ENCODE measurements at regions not wholly inside any gene's neighbourhood (a gene's known extent, or its start where the extent isn't known, plus 50 kb on each side); places are given as distances from the start of the nearest gene placed in this dataset.

- TF ChIP-seq ZNF462 (CRISPR knock-in tag; IDR thresholded peaks at IDR 0.05), result no peak
Observed at GRCh38 chr13:100798739-100799361, 124.3 kb upstream of the TMTC4 start (continued).

GRCh38 chr13:100797921-100798320, 123.3 kb upstream of the TMTC4 start:
- no peaks in the 10 kb centered on the region for H3K27me3 ChIP-seq (ENCODE audit: insufficient read depth)
- no peaks in the 10 kb centered on the region for H3K79me2 ChIP-seq (replicated peaks; ENCODE audit: insufficient read depth)
- TF ChIP-seq ZNF331 (CRISPR knock-in tag; IDR thresholded peaks at IDR 0.05; ENCODE audit: low read depth) (no peak), CREB1 (CRISPR knock-in tag; IDR thresholded peaks at IDR 0.05; ENCODE audit: low read depth) (no peak), CTCF (conservative IDR thresholded peaks at IDR 0.05; ENCODE audit: low read depth in 2 of 2) (no peak), ZNF462 (CRISPR knock-in tag; IDR thresholded peaks at IDR 0.05) (no peak)
- H3K4me1 ChIP-seq (ENCODE audit: insufficient read depth), result no peaks in the 10 kb centered on the region; the same call in 1 of the 2 replicates
- Mint-ChIP-seq H3K27me3 (ENCODE audit: insufficient read depth, low read depth, poor library complexity) (no peaks in the 10 kb centered on the region), H3K4me1 (peaks cover 15% of the 10 kb centered on the region), H3K36me3 (ENCODE audit: low read depth) (peaks cover 22% of the 10 kb centered on the region), H3K4me3 (no peak overlapping the region), H3K9me3 (peaks cover 43% of the 10 kb centered on the region), H3K27ac (no peak overlapping the region)
- no peaks in the 10 kb centered on the region for H3K9me2 ChIP-seq (ENCODE audit: insufficient read depth)
- no peaks in the 10 kb centered on the region for H3F3A ChIP-seq (replicated peaks; ENCODE audit: low read depth)
- ATAC-seq, result no peak
- DNase-seq (ENCODE audit: low spot score), result no peak
- no peak overlapping the region for H3K4me3 ChIP-seq
- no peak overlapping the region for H3K27ac ChIP-seq (ENCODE audit: low read depth)
- H4K20me1 ChIP-seq (replicated peaks; ENCODE audit: insufficient read depth), result no peaks in the 10 kb centered on the region
- no peak overlapping the region for H3K4me2 ChIP-seq
- H2AFZ ChIP-seq, result no peak overlapping the region
- no peaks in the 10 kb centered on the region for H3K36me3 ChIP-seq (ENCODE audit: insufficient read depth)

All from GM23338 (cell line).